SK-N-SH (cell line): ENCODE measurements at regions not wholly inside any gene's neighbourhood (a gene's known extent, or its start where the extent isn't known, plus 50 kb on each side); places are given as distances from the start of the nearest gene placed in this dataset.
A peak's percentile ranks its signal among the peaks of the same experiment; 100 is the strongest.

Source experiments
- CTCF ChIA-PET: fragments of 300-600, 350-600 bp; formaldehyde crosslinking; extraction: SDS; loops from one replicate; lab custom pipeline; 2021; lab: Yijun Ruan, JAX
- POLR2A ChIA-PET: fragments of 350-600 bp; sonication (Branson Sonifier 250); formaldehyde crosslinking; extraction: SDS; loops from one replicate; lab custom pipeline; 2020; ENCODE audit warnings: antibody characterized with exemption, inconsistent platforms; lab: Yijun Ruan, JAX
- DNase-seq: peaks from one replicate; pipeline ENCODE4 v3.0.0; 2012
- H2AFZ ChIP-seq: fragments of 200-600 bp; sonication (generic); 2 replicates; pipeline ENCODE4 v1.8.1; 2016; ENCODE audit warnings: antibody characterized with exemption, mild to moderate bottlenecking, low read depth
- H3F3A ChIP-seq: fragments of 200-600 bp; sonication (generic); replicated peaks from 2 replicates; pipeline ENCODE3; 2016; ENCODE audit warnings: antibody characterized with exemption, mild to moderate bottlenecking; ENCODE audit not compliant: insufficient read depth
- H3K27ac ChIP-seq, 2 experiments: fragments of 200-500 bp in 1 of 2; fragments of 200-600 bp in 1 of 2; sonication (Bioruptor generic) in 1 of 2; sonication (generic), shearing (Covaris generic) in 1 of 2; 2 replicates each; pipeline versions ENCODE4 v1.5.1 to v1.6.1; 2014 to 2016; ENCODE audit warnings: low read depth in 2 of 2, inconsistent platforms in 1 of 2, low read length in 1 of 2, mild to moderate bottlenecking in 1 of 2, mixed read lengths in 1 of 2
- H3K27me3 ChIP-seq: fragments of 200-600 bp; sonication (generic), shearing (Covaris generic); 2 replicates; pipeline ENCODE4 v1.6.1; 2016; ENCODE audit warnings: mixed run types; ENCODE audit not compliant: insufficient read depth
- H3K36me3 ChIP-seq, 2 experiments: fragments of 200-500 bp in 1 of 2; fragments of 200-600 bp in 1 of 2; sonication (Bioruptor generic) in 1 of 2; sonication (generic) in 1 of 2; replicated peaks in 1 of 2; 2 replicates each; pipeline versions ENCODE3 to v1.5.1; 2014 to 2016; ENCODE audit warnings: low read length in 1 of 2, mild to moderate bottlenecking in 1 of 2; ENCODE audit not compliant: insufficient read depth in 2 of 2, control insufficient read depth in 1 of 2
- H3K4me1 ChIP-seq, 2 experiments: fragments of 200-500 bp in 1 of 2; fragments of 200-600 bp in 1 of 2; sonication (Bioruptor generic) in 1 of 2; sonication (generic), shearing (Covaris generic) in 1 of 2; 2 replicates each; pipeline versions ENCODE4 v1.5.1 to v1.6.1; 2014 to 2016; ENCODE audit warnings: low read depth in 1 of 2, low read length in 1 of 2, mixed run types in 1 of 2; ENCODE audit not compliant: insufficient read depth in 2 of 2, control insufficient read depth in 1 of 2
- H3K4me2 ChIP-seq: fragments of 200-600 bp; sonication (generic), shearing (Covaris generic); 2 replicates; pipeline ENCODE4 v1.6.1; 2017; ENCODE audit warnings: mixed run types
- H3K4me3 ChIP-seq, 2 experiments: fragments of 200-500 bp in 1 of 2; fragments of 200-600 bp in 1 of 2; sonication (Bioruptor generic) in 1 of 2; sonication (generic), shearing (Covaris generic) in 1 of 2; 2 replicates each; pipeline versions ENCODE4 v1.5.1 to v1.8.1; 2014 to 2016; ENCODE audit warnings: low read depth in 2 of 2, inconsistent platforms in 1 of 2, low read length in 1 of 2, mild to moderate bottlenecking in 1 of 2, mixed read lengths in 1 of 2, moderate library complexity in 1 of 2
- H3K79me2 ChIP-seq: fragments of 200-600 bp; sonication (generic); 2 replicates; pipeline ENCODE4 v1.8.1; 2017; ENCODE audit warnings: mild to moderate bottlenecking; ENCODE audit not compliant: insufficient read depth
- H3K9ac ChIP-seq: fragments of 200-600 bp; sonication (generic); 2 replicates; pipeline ENCODE4 v1.6.1; 2017; ENCODE audit warnings: mixed run types
- H3K9me2 ChIP-seq: fragments of 200-600 bp; sonication (generic); 2 replicates; pipeline ENCODE4 v1.6.1; 2017; ENCODE audit warnings: mixed run types
- H3K9me3 ChIP-seq: fragments of 200-600 bp; sonication (generic); 2 replicates; pipeline ENCODE4 v1.6.1; 2017; ENCODE audit warnings: mixed run types, mild to moderate bottlenecking, moderate library complexity
- H4K20me1 ChIP-seq: fragments of 200-600 bp; sonication (generic); 2 replicates; pipeline ENCODE4 v1.6.1; 2017; ENCODE audit warnings: mild to moderate bottlenecking, mixed run types; ENCODE audit not compliant: insufficient read depth
- EP300 ChIP-seq, 2 experiments: IDR thresholded peaks; 2 replicates each; pipeline versions ENCODE4 v1.4.0 to v1.6.1; 2012; ENCODE audit warnings: borderline replicate concordance in 1 of 2, low read depth in 1 of 2, low read length in 1 of 2
- FOSL2 ChIP-seq: IDR thresholded peaks from 2 replicates; pipeline ENCODE4 v1.4.0; 2012; ENCODE audit warnings: low read depth, mild to moderate bottlenecking, moderate library complexity, borderline replicate concordance
- FOXJ3 ChIP-seq: sonication (generic); formaldehyde crosslinking; IDR thresholded peaks from 2 replicates; pipeline ENCODE4 v1.5.1; 2020; ENCODE audit warnings: mild to moderate bottlenecking, missing genetic modification reagents
- GABPA ChIP-seq: IDR thresholded peaks from 2 replicates; pipeline ENCODE4 v1.4.0; 2012; ENCODE audit warnings: low read depth, mild to moderate bottlenecking
- JUND ChIP-seq: IDR thresholded peaks from 2 replicates; pipeline ENCODE4 v1.4.0; 2012
- MAX ChIP-seq: IDR thresholded peaks from 2 replicates; pipeline ENCODE4 v1.4.0; 2012; ENCODE audit warnings: low read depth
- MXI1 ChIP-seq: IDR thresholded peaks from 2 replicates; pipeline ENCODE4 v1.6.1; 2012; ENCODE audit warnings: mild to moderate bottlenecking, low read depth, low read length, improper control_type of control experiment
- NFIC ChIP-seq: IDR thresholded peaks from 2 replicates; pipeline ENCODE4 v1.4.0; 2012; ENCODE audit warnings: borderline replicate concordance
- PBX3 ChIP-seq: IDR thresholded peaks from 2 replicates; pipeline ENCODE4; 2012
- TCF12 ChIP-seq: IDR thresholded peaks from 2 replicates; pipeline ENCODE4 v1.4.0; 2012
- TEAD4 ChIP-seq: IDR thresholded peaks from 2 replicates; pipeline ENCODE4 v1.4.0; 2012; ENCODE audit warnings: mild to moderate bottlenecking, borderline replicate concordance; ENCODE audit not compliant: insufficient read depth
- YY1 ChIP-seq: IDR thresholded peaks from 2 replicates; pipeline ENCODE4 v1.4.0; 2012; ENCODE audit warnings: low read depth, mild to moderate bottlenecking
- WGBS: methylation state at CpG from one replicate; pipeline ENCODE4 v1.1.6; 2017; ENCODE audit warnings: low lambda C conversion rate; 5-methylcytosine and 5-hydroxymethylcytosine counted together
- TF ChIP-seq, protein P1 (sequence below): fragments of 150-350 bp; IDR thresholded peaks from 2 replicates; pipeline ENCODE4 v1.6.1; 2016; ENCODE audit warnings: mild to moderate bottlenecking, low read depth, low read length
- TF ChIP-seq, protein P2 (sequence below): IDR thresholded peaks from 2 replicates; pipeline ENCODE4 v1.4.0; 2012; ENCODE audit warnings: low read depth, borderline replicate concordance

DNA sequence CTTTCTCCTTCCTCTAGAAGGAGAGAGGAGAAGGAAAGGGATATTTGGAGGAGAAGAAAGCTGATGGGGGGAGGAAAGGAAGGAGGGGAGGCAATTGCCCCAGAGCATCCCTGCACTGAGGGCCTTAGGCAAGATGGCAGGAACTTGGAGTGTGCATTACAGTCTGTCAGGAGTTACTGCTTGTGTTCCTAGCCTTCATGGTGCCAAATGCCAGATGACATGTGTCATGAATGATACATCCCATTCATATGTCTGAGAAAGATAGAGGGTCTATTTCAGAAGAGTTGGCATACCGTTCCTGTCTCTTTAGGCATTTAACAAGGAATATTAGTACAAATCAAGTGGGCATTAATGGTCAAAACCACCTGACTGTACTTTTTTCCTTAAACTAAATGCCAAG is 232.1 kb upstream of the NT5C1B start:
- no peaks in the 10 kb centered on the region for H4K20me1 ChIP-seq
- ChIA-PET CTCF (no interaction called here), POLR2A (no interaction called here)
- H3F3A ChIP-seq = peaks cover 15% of the 10 kb centered on the region
- H3K9me3 ChIP-seq = no peaks in the 10 kb centered on the region
- no peak overlapping the region; the same call in 1 of the 2 replicates for H3K4me2 ChIP-seq
- H3K9ac ChIP-seq = no peak overlapping the region
- no peaks in the 10 kb centered on the region for H3K36me3 ChIP-seq
- no peak overlapping the region for H3K4me3 ChIP-seq
- no peak for TF ChIP-seq FOSL2
- H3K9me2 ChIP-seq = no peaks in the 10 kb centered on the region
- DNase-seq = no peak
- peaks cover 0 to 8% of the 10 kb centered on the region in 2 experiments; a peak in 2 of 4 replicates for H3K4me1 ChIP-seq
- no peaks in the 10 kb centered on the region for H3K27me3 ChIP-seq
- WGBS = 90% methylated on average over 1 of the region's 1 CpG
- no peaks in the 10 kb centered on the region for H3K79me2 ChIP-seq
- no peak overlapping the region for H2AFZ ChIP-seq
- peak overlapping the region in 1 of 2 experiments; percentile 49; a peak in 2 of 4 replicates for H3K27ac ChIP-seq

- ChIA-PET CTCF (interaction anchor here (1.0 to 1.2 kb wide), 2 partner anchors 300 to 301 kb away, joined by 3 to 4 read pairs; no protein-coding TSS in a partner anchor), POLR2A (interaction anchor here (0.5 kb wide), 1 partner anchor 538 kb away, joined by 3 read pairs; the partner anchor contains the start of gene OSR1)
- peaks cover 0 to 8% of the 10 kb centered on the region in 2 experiments; a peak in 2 of 4 replicates for H3K4me1 ChIP-seq
- H3K4me3 ChIP-seq = no peak overlapping the region
- H3K4me2 ChIP-seq = peak overlapping the region; percentile 39
- H3K9me3 ChIP-seq = no peaks in the 10 kb centered on the region
- no peak overlapping the region for H2AFZ ChIP-seq
- no peaks in the 10 kb centered on the region for H3K27me3 ChIP-seq
- no peaks in the 10 kb centered on the region for H4K20me1 ChIP-seq
- H3F3A ChIP-seq = peaks cover 15% of the 10 kb centered on the region
- H3K27ac ChIP-seq = peak overlapping the region in 1 of 2 experiments; percentile 49; a peak in 2 of 4 replicates
- no peaks in the 10 kb centered on the region for H3K36me3 ChIP-seq
- no peaks in the 10 kb centered on the region for H3K79me2 ChIP-seq
- TF ChIP-seq FOXJ3 = no peak
- peak; percentile 21; the same call in 1 of the 2 replicates for TF ChIP-seq NFIC
- peak; percentile 27; the same call in 1 of the 2 replicates for TF ChIP-seq JUND
- peak; percentile 55 for TF ChIP-seq PBX3
- peak; percentile 48 for TF ChIP-seq TCF12
- no peak for TF ChIP-seq GABPA
- 0 out of 2 replicates have a peak, but pooled peaks have one; percentile 15 for TF ChIP-seq TEAD4
- WGBS = 44% methylated on average over 1 of the region's 1 CpG
- peak overlapping the region; percentile 44; the same call in 1 of the 2 replicates for H3K9ac ChIP-seq
- no peak for DNase-seq
- no peaks in the 10 kb centered on the region for H3K9me2 ChIP-seq
Measured at GRCh38 chr2:18820966-18821365, 231.6 kb upstream of the NT5C1B start.

DNA sequence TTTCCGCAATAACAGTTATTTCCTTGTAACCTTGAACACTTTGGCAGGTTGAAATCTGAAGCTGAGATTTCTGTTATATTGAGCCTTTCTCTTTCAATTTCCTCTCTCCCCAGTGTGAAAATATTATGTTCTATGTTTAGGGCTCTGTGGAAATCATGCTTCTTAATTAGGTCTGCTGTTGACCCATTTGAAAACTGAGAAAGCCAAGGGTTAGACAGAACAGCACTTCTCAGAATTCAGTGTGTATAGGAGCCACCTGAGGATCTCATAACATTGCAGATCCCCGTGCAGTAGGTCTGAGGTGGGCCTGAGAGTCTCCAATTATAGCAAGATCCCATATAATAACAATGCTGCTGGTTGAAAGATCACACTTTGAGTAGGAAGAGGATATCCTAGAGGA is 230.2 kb upstream of the NT5C1B start:
- POLR2A ChIA-PET = no interaction called here
- Histone ChIP-seq H3K4me3 (no peak overlapping the region), H3K4me1 (peaks cover 0 to 8% of the 10 kb centered on the region in 2 experiments; a peak in 2 of 4 replicates), H3K36me3 (no peaks in the 10 kb centered on the region), H3K27me3 (no peaks in the 10 kb centered on the region), H2AFZ (no peak overlapping the region), H3K9me3 (no peaks in the 10 kb centered on the region), H4K20me1 (no peaks in the 10 kb centered on the region), H3F3A (peaks cover 15% of the 10 kb centered on the region)
- DNase-seq = no peak
- 81% methylated on average over 2 of the region's 2 CpGs for WGBS
- TF ChIP-seq YY1 (no peak), EP300 (IDR thresholded peaks at IDR 0.05; ENCODE audit: borderline replicate concordance in 1 of 2, low read depth in 1 of 2, low read length in 1 of 2) (no peak), MAX (no peak), MXI1 (no peak), NFIC (no peak)
- TF ChIP-seq, protein P1, sequence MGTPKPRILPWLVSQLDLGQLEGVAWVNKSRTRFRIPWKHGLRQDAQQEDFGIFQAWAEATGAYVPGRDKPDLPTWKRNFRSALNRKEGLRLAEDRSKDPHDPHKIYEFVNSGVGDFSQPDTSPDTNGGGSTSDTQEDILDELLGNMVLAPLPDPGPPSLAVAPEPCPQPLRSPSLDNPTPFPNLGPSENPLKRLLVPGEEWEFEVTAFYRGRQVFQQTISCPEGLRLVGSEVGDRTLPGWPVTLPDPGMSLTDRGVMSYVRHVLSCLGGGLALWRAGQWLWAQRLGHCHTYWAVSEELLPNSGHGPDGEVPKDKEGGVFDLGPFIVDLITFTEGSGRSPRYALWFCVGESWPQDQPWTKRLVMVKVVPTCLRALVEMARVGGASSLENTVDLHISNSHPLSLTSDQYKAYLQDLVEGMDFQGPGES = no peak
- TF ChIP-seq, protein P2, sequence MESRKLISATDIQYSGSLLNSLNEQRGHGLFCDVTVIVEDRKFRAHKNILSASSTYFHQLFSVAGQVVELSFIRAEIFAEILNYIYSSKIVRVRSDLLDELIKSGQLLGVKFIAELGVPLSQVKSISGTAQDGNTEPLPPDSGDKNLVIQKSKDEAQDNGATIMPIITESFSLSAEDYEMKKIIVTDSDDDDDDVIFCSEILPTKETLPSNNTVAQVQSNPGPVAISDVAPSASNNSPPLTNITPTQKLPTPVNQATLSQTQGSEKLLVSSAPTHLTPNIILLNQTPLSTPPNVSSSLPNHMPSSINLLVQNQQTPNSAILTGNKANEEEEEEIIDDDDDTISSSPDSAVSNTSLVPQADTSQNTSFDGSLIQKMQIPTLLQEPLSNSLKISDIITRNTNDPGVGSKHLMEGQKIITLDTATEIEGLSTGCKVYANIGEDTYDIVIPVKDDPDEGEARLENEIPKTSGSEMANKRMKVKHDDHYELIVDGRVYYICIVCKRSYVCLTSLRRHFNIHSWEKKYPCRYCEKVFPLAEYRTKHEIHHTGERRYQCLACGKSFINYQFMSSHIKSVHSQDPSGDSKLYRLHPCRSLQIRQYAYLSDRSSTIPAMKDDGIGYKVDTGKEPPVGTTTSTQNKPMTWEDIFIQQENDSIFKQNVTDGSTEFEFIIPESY = no peak
- TF ChIP-seq, all 33 proteins: peak for 0
- Histone ChIP-seq H3K27ac (no peak overlapping the region), H3K9me2 (no peaks in the 10 kb centered on the region), H3K4me2 (no peak overlapping the region), H3K9ac (no peak overlapping the region), H3K79me2 (no peaks in the 10 kb centered on the region)
- CTCF ChIA-PET = interaction anchor here (1.2 kb wide), 1 partner anchor 299 kb away, joined by 3 read pairs; no protein-coding TSS in a partner anchor
